ENCODE measurements at regions not wholly inside any gene's neighbourhood (a gene's known extent, or its start where the extent isn't known, plus 50 kb on each side); places are given as distances from the start of the nearest gene placed in this dataset.

DNA sequence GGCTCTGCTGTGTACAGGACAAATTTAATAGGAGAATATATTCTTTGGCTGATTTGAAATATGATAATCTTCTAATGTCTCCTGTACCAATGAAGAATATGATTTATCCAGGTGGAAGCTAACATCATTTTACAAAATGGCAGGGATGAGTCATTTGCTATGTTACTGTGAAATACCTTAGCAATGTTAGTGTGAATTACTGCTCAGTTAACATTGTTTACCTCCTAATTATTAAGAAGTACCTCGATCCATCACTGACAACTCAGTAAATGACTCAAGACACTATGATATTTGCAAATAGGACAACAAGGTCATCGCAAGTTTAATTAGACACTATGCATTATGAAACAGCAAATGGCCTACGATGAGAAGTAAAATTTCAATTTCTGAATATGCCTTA, 309.1 kb upstream of the EDNRB start:
- H3K4me3 Mint-ChIP-seq, result no peak overlapping the region
- no peak for ATAC-seq (ENCODE audit: poor library complexity)
- Histone ChIP-seq H3K36me3 (ENCODE audit: insufficient read depth, low read length) (no peaks in the 10 kb centered on the region), H3K4me1 (ENCODE audit: insufficient read depth, low read length) (no peaks in the 10 kb centered on the region), H3K27me3 (ENCODE audit: control insufficient read depth in 1 of 2, insufficient read depth in 2 of 2, low read length in 2 of 2) (no peaks in the 10 kb centered on the region), H3K27ac (ENCODE audit: low read depth in 1 of 2, low read length in 2 of 2) (no peak overlapping the region), H3K9me3 (ENCODE audit: control insufficient read depth in 1 of 2, insufficient read depth in 1 of 2, low read length in 2 of 2) (no peaks in the 10 kb centered on the region), H3K4me3 (ENCODE audit: low read length) (no peak overlapping the region)
- H3K36me3 Mint-ChIP-seq (ENCODE audit: low read depth), result no peaks in the 10 kb centered on the region
- H3K27me3 Mint-ChIP-seq, result no peaks in the 10 kb centered on the region
- no peak overlapping the region for H3K27ac Mint-ChIP-seq
- no peak for DNase-seq
- CTCF ChIA-PET, result no interaction called here
- H3K9me3 Mint-ChIP-seq, result peaks cover 2% of the 10 kb centered on the region
- intact Hi-C loops (cut with DNase I, micrococcal nuclease), result no loop called here
- POLR2A ChIA-PET, result no interaction called here
- no peaks in the 10 kb centered on the region for H3K4me1 Mint-ChIP-seq (ENCODE audit: low read depth)
- TF ChIP-seq, protein P1, sequence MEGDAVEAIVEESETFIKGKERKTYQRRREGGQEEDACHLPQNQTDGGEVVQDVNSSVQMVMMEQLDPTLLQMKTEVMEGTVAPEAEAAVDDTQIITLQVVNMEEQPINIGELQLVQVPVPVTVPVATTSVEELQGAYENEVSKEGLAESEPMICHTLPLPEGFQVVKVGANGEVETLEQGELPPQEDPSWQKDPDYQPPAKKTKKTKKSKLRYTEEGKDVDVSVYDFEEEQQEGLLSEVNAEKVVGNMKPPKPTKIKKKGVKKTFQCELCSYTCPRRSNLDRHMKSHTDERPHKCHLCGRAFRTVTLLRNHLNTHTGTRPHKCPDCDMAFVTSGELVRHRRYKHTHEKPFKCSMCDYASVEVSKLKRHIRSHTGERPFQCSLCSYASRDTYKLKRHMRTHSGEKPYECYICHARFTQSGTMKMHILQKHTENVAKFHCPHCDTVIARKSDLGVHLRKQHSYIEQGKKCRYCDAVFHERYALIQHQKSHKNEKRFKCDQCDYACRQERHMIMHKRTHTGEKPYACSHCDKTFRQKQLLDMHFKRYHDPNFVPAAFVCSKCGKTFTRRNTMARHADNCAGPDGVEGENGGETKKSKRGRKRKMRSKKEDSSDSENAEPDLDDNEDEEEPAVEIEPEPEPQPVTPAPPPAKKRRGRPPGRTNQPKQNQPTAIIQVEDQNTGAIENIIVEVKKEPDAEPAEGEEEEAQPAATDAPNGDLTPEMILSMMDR (IDR thresholded peaks at IDR 0.05), result no peak

GRCh38 chr13:78215458-78216108, 297.0 kb upstream of the EDNRB start:
- CTCF ChIA-PET, result no interaction called here
- ATAC-seq (ENCODE audit: poor library complexity), result no peak
- H3K27ac ChIP-seq (ENCODE audit: low read depth in 1 of 2, low read length in 2 of 2), result no peak overlapping the region

DNA sequence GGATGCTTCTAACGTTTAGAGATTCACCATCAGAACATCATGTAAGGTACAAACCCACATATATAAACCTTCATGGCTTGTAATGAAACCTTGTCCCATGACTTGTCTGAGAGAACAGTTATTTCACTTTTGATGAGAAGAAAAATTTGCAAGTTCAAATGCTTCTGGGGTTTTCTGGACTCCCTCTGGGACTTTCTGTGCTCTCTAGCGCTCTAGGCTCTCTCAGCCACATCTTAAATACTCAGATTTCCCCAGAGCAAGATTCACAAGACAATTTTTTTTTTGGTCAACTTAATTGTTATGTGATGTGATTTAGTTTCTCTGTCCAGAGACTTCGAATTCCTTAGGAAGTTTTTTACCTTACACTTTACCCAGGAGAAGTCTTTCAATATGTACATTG, 282.8 kb upstream of the EDNRB start:
- H3K27ac Mint-ChIP-seq, result no peak overlapping the region
- H3K27me3 ChIP-seq (ENCODE audit: control insufficient read depth in 1 of 2, insufficient read depth in 2 of 2, low read length in 2 of 2), result no peaks in the 10 kb centered on the region
- H3K4me3 ChIP-seq (ENCODE audit: low read length), result no peak overlapping the region
- ChIA-PET POLR2A (no interaction called here), CTCF (no interaction called here)
- no peaks in the 10 kb centered on the region for H3K4me1 ChIP-seq (ENCODE audit: insufficient read depth, low read length)
- H3K27ac ChIP-seq (ENCODE audit: low read depth in 1 of 2, low read length in 2 of 2), result no peak overlapping the region
- DNase-seq (no peak), ATAC-seq (ENCODE audit: poor library complexity) (no peak)
- no peak overlapping the region for H3K4me3 Mint-ChIP-seq
- H3K36me3 ChIP-seq (ENCODE audit: insufficient read depth, low read length), result no peaks in the 10 kb centered on the region
- TF ChIP-seq, protein P1 (IDR thresholded peaks at IDR 0.05), result no peak
- no peaks in the 10 kb centered on the region for H3K4me1 Mint-ChIP-seq (ENCODE audit: low read depth)
- intact Hi-C loops (cut with DNase I, micrococcal nuclease), result no loop called here
- H3K27me3 Mint-ChIP-seq, result peaks cover 10% of the 10 kb centered on the region
- H3K36me3 Mint-ChIP-seq (ENCODE audit: low read depth), result no peaks in the 10 kb centered on the region
- H3K9me3 Mint-ChIP-seq, result no peaks in the 10 kb centered on the region
- no peaks in the 10 kb centered on the region for H3K9me3 ChIP-seq (ENCODE audit: control insufficient read depth in 1 of 2, insufficient read depth in 1 of 2, low read length in 2 of 2)

More at GRCh38 chr13:78215458-78216108, 297.0 kb upstream of the EDNRB start:
- no peaks in the 10 kb centered on the region for H3K9me3 Mint-ChIP-seq
- H3K36me3 ChIP-seq (ENCODE audit: insufficient read depth, low read length), result no peaks in the 10 kb centered on the region
- no peak overlapping the region for H3K4me3 Mint-ChIP-seq
- no peak overlapping the region for H3K4me3 ChIP-seq (ENCODE audit: low read length)
- no peaks in the 10 kb centered on the region for H3K4me1 ChIP-seq (ENCODE audit: insufficient read depth, low read length)
- no peaks in the 10 kb centered on the region for H3K36me3 Mint-ChIP-seq (ENCODE audit: low read depth)
- POLR2A ChIA-PET, result no interaction called here
- H3K27me3 Mint-ChIP-seq, result peaks cover 9% of the 10 kb centered on the region
- TF ChIP-seq, protein P1 (IDR thresholded peaks at IDR 0.05), result no peak
- intact Hi-C loops (cut with DNase I, micrococcal nuclease), result no loop called here
- no peak overlapping the region for H3K27ac Mint-ChIP-seq
- DNase-seq, result no peak
- H3K27me3 ChIP-seq (ENCODE audit: control insufficient read depth in 1 of 2, insufficient read depth in 2 of 2, low read length in 2 of 2), result no peaks in the 10 kb centered on the region
- H3K4me1 Mint-ChIP-seq (ENCODE audit: low read depth), result no peaks in the 10 kb centered on the region
- H3K9me3 ChIP-seq (ENCODE audit: control insufficient read depth in 1 of 2, insufficient read depth in 1 of 2, low read length in 2 of 2), result no peaks in the 10 kb centered on the region

Measured in CD4-positive, alpha-beta T cell (primary cell).